ENCODE measurements at regions not wholly inside any gene's neighbourhood (a gene's known extent, or its start where the extent isn't known, plus 50 kb on each side); places are given as distances from the start of the nearest gene placed in this dataset.

DNA sequence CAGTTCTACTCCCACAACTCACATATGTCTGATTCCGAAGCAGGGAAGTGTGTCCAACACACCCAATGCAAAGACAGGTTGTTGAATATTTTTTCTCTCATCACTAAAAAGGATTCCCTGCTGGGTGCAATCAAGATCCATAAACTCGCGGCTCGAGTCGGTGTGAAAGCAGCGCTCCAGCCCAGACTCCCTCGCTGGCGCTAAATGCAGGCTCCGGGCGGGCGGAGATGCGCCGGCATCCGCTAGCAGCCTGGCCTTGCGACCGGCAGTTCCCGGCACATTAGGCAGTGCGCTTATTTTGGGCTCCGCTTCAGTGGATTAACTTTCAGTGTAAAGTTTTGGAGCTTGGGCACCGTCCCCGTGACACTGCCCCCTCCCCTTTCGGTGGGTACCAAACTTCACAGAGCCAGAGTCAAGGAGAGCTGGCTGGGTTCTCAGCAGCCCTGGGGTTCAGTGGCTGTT lies 87.7 kb upstream of the POU3F1 start:
- no peaks in the 10 kb centered on the region for H3K9me3 ChIP-seq
- H3K36me3 ChIP-seq = no peaks in the 10 kb centered on the region
- TF ChIP-seq POLR2A (IDR thresholded peaks at IDR 0.05) = no peak
- TF ChIP-seq, protein P1, sequence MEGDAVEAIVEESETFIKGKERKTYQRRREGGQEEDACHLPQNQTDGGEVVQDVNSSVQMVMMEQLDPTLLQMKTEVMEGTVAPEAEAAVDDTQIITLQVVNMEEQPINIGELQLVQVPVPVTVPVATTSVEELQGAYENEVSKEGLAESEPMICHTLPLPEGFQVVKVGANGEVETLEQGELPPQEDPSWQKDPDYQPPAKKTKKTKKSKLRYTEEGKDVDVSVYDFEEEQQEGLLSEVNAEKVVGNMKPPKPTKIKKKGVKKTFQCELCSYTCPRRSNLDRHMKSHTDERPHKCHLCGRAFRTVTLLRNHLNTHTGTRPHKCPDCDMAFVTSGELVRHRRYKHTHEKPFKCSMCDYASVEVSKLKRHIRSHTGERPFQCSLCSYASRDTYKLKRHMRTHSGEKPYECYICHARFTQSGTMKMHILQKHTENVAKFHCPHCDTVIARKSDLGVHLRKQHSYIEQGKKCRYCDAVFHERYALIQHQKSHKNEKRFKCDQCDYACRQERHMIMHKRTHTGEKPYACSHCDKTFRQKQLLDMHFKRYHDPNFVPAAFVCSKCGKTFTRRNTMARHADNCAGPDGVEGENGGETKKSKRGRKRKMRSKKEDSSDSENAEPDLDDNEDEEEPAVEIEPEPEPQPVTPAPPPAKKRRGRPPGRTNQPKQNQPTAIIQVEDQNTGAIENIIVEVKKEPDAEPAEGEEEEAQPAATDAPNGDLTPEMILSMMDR (IDR thresholded peaks at IDR 0.05) = no peak
- H3K4me3 ChIP-seq = no peak overlapping the region
- no peak for DNase-seq
- no peaks in the 10 kb centered on the region for H3K27me3 ChIP-seq
- H3K4me1 ChIP-seq = peaks cover 0 to 8% (median 0%) of the 10 kb centered on the region in 4 donors
- no peak overlapping the region for H3K27ac ChIP-seq

DNA sequence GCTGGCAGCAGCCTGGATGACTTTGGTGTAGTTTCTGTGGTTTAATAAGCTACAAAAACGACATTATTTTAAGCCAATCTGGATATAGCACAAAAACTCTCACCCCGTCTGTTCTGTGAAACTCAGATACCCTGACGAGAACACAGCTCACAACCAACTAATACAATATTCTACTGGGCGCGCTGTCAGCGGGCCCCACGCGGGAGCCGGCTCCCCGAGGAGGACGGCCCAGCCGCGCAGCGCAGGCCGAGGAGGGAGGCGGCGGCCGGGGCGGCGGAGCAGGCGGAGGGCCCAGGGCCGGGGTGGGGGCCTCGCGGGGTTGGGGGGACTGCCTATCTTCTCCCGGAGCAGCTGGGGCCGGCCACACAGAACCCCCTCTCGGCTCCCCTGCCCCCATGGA lies 87.2 kb upstream of the POU3F1 start:
- no peak for TF ChIP-seq POLR2A (IDR thresholded peaks at IDR 0.05)
- TF ChIP-seq, protein P1 (IDR thresholded peaks at IDR 0.05) = no peak
- Histone ChIP-seq H3K4me1 (peaks cover 0 to 5% (median 0%) of the 10 kb centered on the region in 4 donors), H3K27ac (no peak overlapping the region), H3K9me3 (no peaks in the 10 kb centered on the region), H3K36me3 (no peaks in the 10 kb centered on the region), H3K4me3 (no peak overlapping the region), H3K27me3 (no peaks in the 10 kb centered on the region)
- DNase-seq = no peak

DNA sequence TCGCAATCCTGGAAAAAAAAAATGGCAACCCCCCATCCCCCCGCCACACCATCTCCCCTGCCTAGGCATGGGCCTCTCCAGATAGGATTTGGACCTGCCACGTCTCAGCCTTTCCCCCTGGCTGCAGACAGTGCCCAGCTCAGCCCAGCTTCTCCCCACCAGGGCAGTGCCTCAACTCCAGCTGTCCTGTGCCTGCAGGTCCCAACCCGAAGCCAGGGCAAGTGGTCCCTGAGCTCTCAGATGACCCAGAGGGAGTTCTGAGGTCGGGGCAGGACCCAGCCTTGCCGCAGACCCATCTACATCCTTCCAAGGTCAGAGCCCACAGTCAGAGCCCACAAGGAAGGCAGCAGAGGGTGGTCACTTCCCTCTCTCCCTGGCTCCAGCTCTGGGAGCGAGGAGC lies 86.7 kb upstream of the POU3F1 start:
- Histone ChIP-seq H3K4me3 (no peak overlapping the region), H3K27me3 (no peaks in the 10 kb centered on the region), H3K36me3 (no peaks in the 10 kb centered on the region), H3K4me1 (peaks cover 0 to under 1% (median 0%) of the 10 kb centered on the region in 4 donors), H3K27ac (no peak overlapping the region), H3K9me3 (no peaks in the 10 kb centered on the region)
- peak in 1 of 3 donors; percentile 19 for DNase-seq
- TF ChIP-seq, protein P1 (IDR thresholded peaks at IDR 0.05) = no peak
- TF ChIP-seq POLR2A (IDR thresholded peaks at IDR 0.05) = no peak

DNA sequence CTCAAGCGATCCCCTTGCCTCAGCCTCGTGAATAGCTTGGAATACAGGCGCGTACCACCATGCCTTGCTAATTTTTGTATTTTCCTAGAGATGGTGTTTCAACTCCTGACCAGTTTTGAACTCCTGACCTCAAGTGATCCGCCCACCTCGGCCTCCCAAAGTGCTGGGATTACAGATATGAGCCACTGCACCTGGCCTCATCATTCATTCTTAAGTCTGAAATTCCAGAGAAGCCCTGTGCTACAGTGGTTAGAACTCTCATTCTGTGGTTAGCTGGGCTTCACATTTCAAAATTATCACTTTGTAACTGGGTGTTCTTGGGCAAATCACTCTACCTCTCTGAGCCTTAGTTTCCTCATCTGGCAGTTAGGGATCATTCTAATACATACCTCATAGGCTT lies 86.1 kb upstream of the POU3F1 start:
- H3K4me3 ChIP-seq = no peak overlapping the region
- no peaks in the 10 kb centered on the region for H3K36me3 ChIP-seq
- H3K27ac ChIP-seq = no peak overlapping the region
- no peaks in the 10 kb centered on the region for H3K27me3 ChIP-seq
- no peaks in the 10 kb centered on the region for H3K4me1 ChIP-seq
- H3K9me3 ChIP-seq = no peaks in the 10 kb centered on the region
- peak in 1 of 3 donors; percentile 16 for DNase-seq
- TF ChIP-seq, protein P1 (IDR thresholded peaks at IDR 0.05) = no peak
- no peak for TF ChIP-seq POLR2A (IDR thresholded peaks at IDR 0.05)

DNA sequence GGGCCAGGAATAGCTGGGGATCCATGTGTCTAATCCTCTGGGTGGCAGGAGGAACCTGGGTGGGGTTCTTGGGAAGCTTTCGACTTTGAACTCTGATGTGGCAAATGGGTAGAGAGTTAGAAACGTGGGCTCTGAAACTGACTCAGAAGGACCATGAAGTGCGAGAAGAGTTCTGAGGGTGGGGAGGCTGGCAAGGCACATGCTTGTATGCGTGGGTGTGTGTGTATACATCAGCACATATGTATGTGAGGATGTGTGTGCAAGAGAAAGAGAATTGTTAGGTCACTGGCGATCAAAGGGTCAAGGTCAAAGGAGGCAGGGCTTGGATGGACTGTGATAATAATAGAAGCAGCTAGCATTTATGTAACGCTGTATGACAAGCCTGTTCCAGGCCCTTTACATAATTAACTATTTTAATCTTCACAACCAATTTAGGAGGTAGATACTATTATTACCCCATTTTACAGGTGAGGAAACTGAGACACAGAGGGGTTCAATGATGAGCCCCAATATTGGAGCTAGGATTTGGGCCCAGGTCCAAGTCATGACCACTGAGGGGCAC lies 84.5 kb upstream of the POU3F1 start:
- Histone ChIP-seq H3K4me3 (no peak overlapping the region), H3K27me3 (no peaks in the 10 kb centered on the region), H3K27ac (no peak overlapping the region), H3K4me1 (no peaks in the 10 kb centered on the region), H3K9me3 (no peaks in the 10 kb centered on the region), H3K36me3 (no peaks in the 10 kb centered on the region)
- TF ChIP-seq POLR2A (IDR thresholded peaks at IDR 0.05) = no peak
- TF ChIP-seq, protein P1 (IDR thresholded peaks at IDR 0.05) = no peak
- DNase-seq = no peak

DNA sequence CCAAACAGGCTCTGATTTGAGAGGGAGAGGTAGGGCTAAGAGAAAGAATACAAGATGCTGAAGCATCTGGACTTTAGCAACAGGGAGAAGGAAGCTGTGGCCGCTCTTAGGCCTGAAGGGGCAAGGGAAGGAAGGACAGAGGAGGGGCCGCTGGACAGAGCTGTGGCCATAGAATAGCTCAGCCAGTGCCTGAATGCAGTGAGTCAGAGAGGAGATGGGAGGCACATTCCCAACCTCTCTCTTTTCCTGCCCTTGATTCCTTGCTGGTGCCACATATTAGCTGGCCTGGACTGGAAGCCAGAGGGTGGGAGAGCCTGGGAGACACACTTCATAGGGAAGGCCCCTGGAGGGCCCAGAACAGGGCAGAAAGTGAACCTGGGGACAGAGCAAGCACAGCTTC lies 83.4 kb upstream of the POU3F1 start:
- Histone ChIP-seq H3K36me3 (no peaks in the 10 kb centered on the region), H3K27ac (no peak overlapping the region), H3K9me3 (no peaks in the 10 kb centered on the region), H3K27me3 (no peaks in the 10 kb centered on the region), H3K4me3 (no peak overlapping the region), H3K4me1 (no peaks in the 10 kb centered on the region)
- no peak for DNase-seq
- TF ChIP-seq, protein P1 (IDR thresholded peaks at IDR 0.05) = no peak
- no peak for TF ChIP-seq POLR2A (IDR thresholded peaks at IDR 0.05)
